Gastrocnemius medialis (tissue), 4 donors: ENCODE measurements at regions not wholly inside any gene's neighbourhood (a gene's known extent, or its start where the extent isn't known, plus 50 kb on each side); places are given as distances from the start of the nearest gene placed in this dataset.

ENCODE experiments used
- ATAC-seq, 2 donors: fragments of 150-250 bp; one replicate each; pipeline ENCODE4 v1.9.1; 2016
- DNase-seq, 2 donors: peaks; one replicate each; pipeline ENCODE4 v3.0.0-alpha.2; 2019
- H3K27ac ChIP-seq, 4 donors: fragments of 200-600 bp; sonication (generic); 1 replicate in 1 of 4; 2 replicates in 3 of 4; pipeline ENCODE4 v1.5.1; 2016 to 2018; ENCODE audit warnings: mild to moderate bottlenecking in 2 of 4, moderate library complexity in 1 of 4
- H3K27me3 ChIP-seq, 3 donors: fragments of 200-600 bp; sonication (generic) in 2 of 3; 1 replicate in 1 of 3; 2 replicates in 2 of 3; pipeline versions ENCODE4 v1.5.1 to v1.6.0; 2016 to 2019; ENCODE audit warnings: mild to moderate bottlenecking in 1 of 3, moderate library complexity in 1 of 3
- H3K36me3 ChIP-seq, 2 donors: fragments of 200-600 bp; sonication (generic) in 1 of 2; one replicate each; pipeline ENCODE4 v1.5.1; 2017 to 2018
- H3K4me1 ChIP-seq, 2 donors: fragments of 200-600 bp; sonication (generic) in 1 of 2; one replicate each; pipeline ENCODE4 v1.5.1; 2016 to 2017; ENCODE audit warnings: mild to moderate bottlenecking in 2 of 2
- H3K4me3 ChIP-seq, 4 donors: fragments of 200-600 bp; sonication (generic) in 3 of 4; 1 replicate in 1 of 4; 2 replicates in 3 of 4; pipeline ENCODE4 v1.5.1; 2016 to 2019; ENCODE audit warnings: mild to moderate bottlenecking in 2 of 4
- H3K9me3 ChIP-seq, 3 donors: fragments of 200-600 bp; sonication (generic) in 2 of 3; 1 replicate in 1 of 3; 2 replicates in 2 of 3; pipeline ENCODE4 v1.5.1; 2016 to 2019
- POLR2A ChIP-seq, 2 donors: fragments of 450-650 bp; IDR thresholded peaks; one replicate each; pipeline ENCODE4 v1.6.1; 2017; ENCODE audit warnings: antibody characterized with exemption in 2 of 2, mild to moderate bottlenecking in 2 of 2, moderate library complexity in 2 of 2
- in situ Hi-C, 4 donors: fragments of 200-750 bp; cut with MboI; loops; one replicate each; pipeline versions ENCODE4 v1.15.0 to v1.8.0; 2017; ENCODE audit warnings: low sequenced_read_pairs in 4 of 4
- intact Hi-C: fragments of 100-400 bp; cut with DNase I; formaldehyde crosslinking; loops from one replicate; pipeline ENCODE4 v1.15.1; 2023; ENCODE audit warnings: low total_unique reads
- TF ChIP-seq, protein P1 (sequence below), 5 experiments: fragments of 450-650 bp in 3 of 5; fragments of 200-600 bp in 2 of 5; sonication (generic) in 2 of 5; IDR thresholded peaks in 4 of 5; conservative IDR thresholded peaks in 1 of 5; 1 replicate in 4 of 5; 2 replicates in 1 of 5; pipeline ENCODE4 v1.5.1; 2016 to 2019; ENCODE audit warnings: antibody characterized with exemption in 5 of 5, mild to moderate bottlenecking in 3 of 5, moderate library complexity in 3 of 5

GRCh38 chr18:29711932-29712331, 1330.6 kb downstream of the DSC3 start:
- H3K27ac ChIP-seq: no peak overlapping the region
- no peaks in the 10 kb centered on the region for H3K27me3 ChIP-seq
- DNase-seq (no peak), ATAC-seq (no peak)
- no peak for TF ChIP-seq POLR2A (IDR thresholded peaks at IDR 0.05)
- TF ChIP-seq, protein P1, sequence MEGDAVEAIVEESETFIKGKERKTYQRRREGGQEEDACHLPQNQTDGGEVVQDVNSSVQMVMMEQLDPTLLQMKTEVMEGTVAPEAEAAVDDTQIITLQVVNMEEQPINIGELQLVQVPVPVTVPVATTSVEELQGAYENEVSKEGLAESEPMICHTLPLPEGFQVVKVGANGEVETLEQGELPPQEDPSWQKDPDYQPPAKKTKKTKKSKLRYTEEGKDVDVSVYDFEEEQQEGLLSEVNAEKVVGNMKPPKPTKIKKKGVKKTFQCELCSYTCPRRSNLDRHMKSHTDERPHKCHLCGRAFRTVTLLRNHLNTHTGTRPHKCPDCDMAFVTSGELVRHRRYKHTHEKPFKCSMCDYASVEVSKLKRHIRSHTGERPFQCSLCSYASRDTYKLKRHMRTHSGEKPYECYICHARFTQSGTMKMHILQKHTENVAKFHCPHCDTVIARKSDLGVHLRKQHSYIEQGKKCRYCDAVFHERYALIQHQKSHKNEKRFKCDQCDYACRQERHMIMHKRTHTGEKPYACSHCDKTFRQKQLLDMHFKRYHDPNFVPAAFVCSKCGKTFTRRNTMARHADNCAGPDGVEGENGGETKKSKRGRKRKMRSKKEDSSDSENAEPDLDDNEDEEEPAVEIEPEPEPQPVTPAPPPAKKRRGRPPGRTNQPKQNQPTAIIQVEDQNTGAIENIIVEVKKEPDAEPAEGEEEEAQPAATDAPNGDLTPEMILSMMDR (IDR thresholded peaks at IDR 0.05 in 4 of 5, conservative IDR thresholded peaks at IDR 0.05 in 1 of 5): no peak
- no peaks in the 10 kb centered on the region for H3K9me3 ChIP-seq
- no peak overlapping the region for H3K4me3 ChIP-seq
- intact Hi-C loops (no loop called here), in situ Hi-C loops (no loop called here)
- no peaks in the 10 kb centered on the region for H3K4me1 ChIP-seq
- H3K36me3 ChIP-seq: no peaks in the 10 kb centered on the region

DNA sequence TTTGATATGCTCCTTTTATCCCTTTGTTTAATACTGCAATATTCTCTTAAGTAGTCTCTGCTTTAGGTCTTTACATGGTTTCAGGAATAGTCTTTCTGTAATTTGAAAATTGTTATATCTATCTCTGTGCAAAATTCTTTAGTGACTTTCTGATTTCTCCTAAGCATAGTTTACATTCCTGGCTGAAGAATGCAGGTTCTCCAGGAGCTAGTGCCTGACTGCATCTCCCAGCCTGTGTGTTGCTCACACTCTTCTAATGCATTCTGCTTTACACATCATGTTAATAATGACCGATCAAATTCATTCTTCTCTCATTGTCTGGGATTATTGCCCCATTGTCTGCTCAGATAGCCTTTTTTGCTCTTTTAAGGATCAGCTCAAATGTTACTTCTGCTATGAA, 1349.2 kb downstream of the DSC3 start:
- H3K36me3 ChIP-seq: no peaks in the 10 kb centered on the region
- no peaks in the 10 kb centered on the region for H3K4me1 ChIP-seq
- no peak overlapping the region for H3K4me3 ChIP-seq
- intact Hi-C loops (no loop called here), in situ Hi-C loops (no loop called here)
- H3K9me3 ChIP-seq: no peaks in the 10 kb centered on the region
- no peak for DNase-seq
- ATAC-seq: no peak
- H3K27ac ChIP-seq: no peak overlapping the region
- no peaks in the 10 kb centered on the region for H3K27me3 ChIP-seq
- no peak for TF ChIP-seq POLR2A (IDR thresholded peaks at IDR 0.05)
- TF ChIP-seq, protein P1 (IDR thresholded peaks at IDR 0.05 in 4 of 5, conservative IDR thresholded peaks at IDR 0.05 in 1 of 5): no peak

DNA sequence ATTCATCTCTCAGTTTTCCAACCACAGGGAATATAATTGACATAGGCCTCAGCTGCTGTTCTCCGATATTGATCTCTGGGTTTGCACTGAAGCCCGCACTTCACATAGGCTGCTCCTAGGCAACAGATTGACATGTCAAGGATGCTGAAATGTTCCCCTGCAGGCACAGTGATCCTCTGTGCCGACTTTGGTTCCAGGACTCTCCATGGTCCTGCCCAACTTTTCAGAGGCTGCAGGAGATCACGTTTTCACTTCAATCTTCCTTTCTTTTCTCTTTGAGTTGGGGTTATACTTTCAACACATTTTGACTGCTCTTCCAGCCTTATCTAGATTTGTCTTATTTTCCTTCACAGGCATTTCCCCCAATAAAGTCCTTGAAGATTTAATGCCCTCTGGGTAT, 1361.0 kb downstream of the DSC3 start:
- TF ChIP-seq, protein P1 (IDR thresholded peaks at IDR 0.05 in 4 of 5, conservative IDR thresholded peaks at IDR 0.05 in 1 of 5): no peak
- no peak for TF ChIP-seq POLR2A (IDR thresholded peaks at IDR 0.05)
- no peak for DNase-seq
- in situ Hi-C loops: no loop called here

DNA sequence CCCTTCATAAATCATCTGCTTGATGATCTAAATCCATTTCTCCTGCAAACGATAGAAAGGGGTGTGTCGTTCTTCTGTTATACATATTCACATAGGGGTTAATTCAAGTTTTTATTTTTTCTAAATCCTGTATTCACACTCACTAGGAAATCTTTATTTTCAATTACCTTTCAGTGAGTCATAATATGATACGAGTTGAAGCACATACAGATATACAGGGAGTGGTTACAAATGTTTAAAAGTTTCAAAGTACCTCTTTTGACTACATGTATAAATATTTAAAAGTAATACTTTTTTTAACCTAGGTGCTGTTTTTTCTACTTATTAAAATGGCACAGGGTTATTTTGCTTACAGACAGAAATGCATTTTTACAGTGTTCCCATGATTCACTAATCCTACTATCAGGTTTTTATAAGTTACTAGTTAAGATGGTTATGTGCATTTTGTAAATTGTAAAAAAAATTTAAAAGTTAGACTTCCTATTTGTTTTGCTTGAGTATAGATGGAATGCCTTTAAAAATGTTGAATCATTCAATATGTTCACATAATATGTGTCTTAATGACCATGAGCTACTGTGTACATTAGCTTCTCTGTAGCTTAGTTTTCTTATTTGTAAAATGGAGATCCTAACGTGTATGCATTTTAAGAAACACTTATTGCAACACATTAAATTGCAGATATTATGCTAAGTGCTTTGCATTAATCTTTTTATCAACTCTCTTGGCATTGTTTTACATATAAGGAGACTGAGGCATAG, 1378.1 kb downstream of the DSC3 start:
- in situ Hi-C loops (no loop called here), intact Hi-C loops (no loop called here)
- H3K27ac ChIP-seq: no peak overlapping the region
- DNase-seq (no peak), ATAC-seq (no peak)
- no peaks in the 10 kb centered on the region for H3K27me3 ChIP-seq
- no peak overlapping the region for H3K4me3 ChIP-seq
- no peaks in the 10 kb centered on the region for H3K9me3 ChIP-seq
- H3K4me1 ChIP-seq: peaks cover 0 to 19% of the 10 kb centered on the region in 2 donors
- H3K36me3 ChIP-seq: no peaks in the 10 kb centered on the region
- no peak for TF ChIP-seq POLR2A (IDR thresholded peaks at IDR 0.05)
- TF ChIP-seq, protein P1 (IDR thresholded peaks at IDR 0.05 in 4 of 5, conservative IDR thresholded peaks at IDR 0.05 in 1 of 5): no peak

More for the DNA sequence above, 1361.0 kb downstream of the DSC3 start:
- Histone ChIP-seq H3K4me1 (no peaks in the 10 kb centered on the region), H3K27me3 (no peaks in the 10 kb centered on the region), H3K4me3 (no peak overlapping the region), H3K9me3 (no peaks in the 10 kb centered on the region), H3K36me3 (no peaks in the 10 kb centered on the region), H3K27ac (no peak overlapping the region)
- ATAC-seq: no peak
- intact Hi-C loops: no loop called here

GRCh38 chr18:29661924-29662323, 1380.6 kb downstream of the DSC3 start:
- ATAC-seq: no peak
- Histone ChIP-seq H3K4me1 (peaks cover 0 to 19% of the 10 kb centered on the region in 2 donors), H3K27ac (no peak overlapping the region), H3K4me3 (no peak overlapping the region), H3K27me3 (no peaks in the 10 kb centered on the region), H3K9me3 (peaks cover 0 to 4% (median 0%) of the 10 kb centered on the region in 3 donors), H3K36me3 (no peaks in the 10 kb centered on the region)
- TF ChIP-seq POLR2A (IDR thresholded peaks at IDR 0.05): no peak
- TF ChIP-seq, protein P1 (IDR thresholded peaks at IDR 0.05 in 4 of 5, conservative IDR thresholded peaks at IDR 0.05 in 1 of 5): no peak
- in situ Hi-C loops: no loop called here
- no peak for DNase-seq
- intact Hi-C loops: no loop called here
